T1000 (cell line): ENCODE measurements at regions not wholly inside any gene's neighbourhood (a gene's known extent, or its start where the extent isn't known, plus 50 kb on each side); places are given as distances from the start of the nearest gene placed in this dataset.

Source experiments
- DNase-seq: peaks from one replicate; lab custom pipeline; 2025; ENCODE audit warnings: mixed read lengths; lab: John Stamatoyannopoulos, UW

- no peak for DNase-seq
Measured at GRCh38 chr10:78395162-78395561, 361.5 kb downstream of the RPS24 start.

GRCh38 chr10:78396754-78397153 is 363.1 kb downstream of the RPS24 start:
- DNase-seq = no peak

- DNase-seq = no peak
Measured at GRCh38 chr10:78397786-78398185, 364.1 kb downstream of the RPS24 start.

GRCh38 chr10:78398382-78398781 is 364.7 kb downstream of the RPS24 start:
- DNase-seq = no peak

- no peak for DNase-seq
Measured at GRCh38 chr10:78401624-78402367, 368.1 kb downstream of the RPS24 start.

- DNase-seq = no peak
Measured at GRCh38 chr10:78402591-78402990, 368.9 kb downstream of the RPS24 start.

- DNase-seq = no peak
Measured at GRCh38 chr10:78403781-78404180, 370.1 kb downstream of the RPS24 start.

GRCh38 chr10:78404296-78404695 is 370.6 kb downstream of the RPS24 start:
- DNase-seq = no peak

GRCh38 chr10:78405231-78405630 is 371.6 kb downstream of the RPS24 start:
- DNase-seq = peak; percentile 39

GRCh38 chr10:78405736-78406135 is 372.1 kb downstream of the RPS24 start:
- DNase-seq = no peak

- DNase-seq = no peak
Measured at GRCh38 chr10:78406648-78407008, 373.0 kb downstream of the RPS24 start.

GRCh38 chr10:78407009-78407711 is 373.5 kb downstream of the RPS24 start:
- no peak for DNase-seq

- DNase-seq = no peak
Measured at GRCh38 chr10:78407966-78408365, 374.3 kb downstream of the RPS24 start.

- DNase-seq = no peak
Measured at GRCh38 chr10:78408671-78409472, 375.2 kb downstream of the RPS24 start.

GRCh38 chr10:78410046-78410965 is 376.6 kb downstream of the RPS24 start:
- no peak for DNase-seq

GRCh38 chr10:78411716-78412115 is 378.1 kb downstream of the RPS24 start:
- no peak for DNase-seq

- DNase-seq = no peak
Measured at GRCh38 chr10:78412605-78413004, 378.9 kb downstream of the RPS24 start.

GRCh38 chr10:78413076-78414055 is 379.7 kb downstream of the RPS24 start:
- no peak for DNase-seq

GRCh38 chr10:78414380-78414779 is 380.7 kb downstream of the RPS24 start:
- DNase-seq = no peak

GRCh38 chr10:78415111-78415510 is 381.4 kb downstream of the RPS24 start:
- DNase-seq = no peak
